B cell (primary cell): ENCODE measurements at regions not wholly inside any gene's neighbourhood (a gene's known extent, or its start where the extent isn't known, plus 50 kb on each side); places are given as distances from the start of the nearest gene placed in this dataset.

Experiments
- ATAC-seq: fragments of 200-7000 bp; cut with Tn5 transposase; one replicate; pipeline ENCODE4 v1.10.0; 2021; ENCODE audit warnings: low read depth, mild to moderate bottlenecking, moderate number of reproducible peaks, moderate library complexity
- CTCF ChIA-PET: fragments of 350-600 bp; sonication (Branson Sonifier 250); formaldehyde crosslinking; loops from one replicate; lab custom pipeline; 2021; ENCODE audit warnings: antibody characterized with exemption, inconsistent platforms; lab: Charles Lee
- POLR2A ChIA-PET: fragments of 350-600 bp; sonication (Branson Sonifier 250); formaldehyde crosslinking; loops from one replicate; lab custom pipeline; 2021; ENCODE audit warnings: antibody characterized with exemption; lab: Charles Lee
- DNase-seq: peaks from one replicate; pipeline ENCODE4 v3.0.0; 2013
- H2AFZ ChIP-seq: 2 replicates; pipeline ENCODE4 v1.6.1; 2012; ENCODE audit warnings: mild to moderate bottlenecking, low read depth, low read length; ENCODE audit not compliant: insufficient read depth, poor library complexity, severe bottlenecking
- H3K27ac ChIP-seq, 2 donors: 1 replicate in 1 of 2; 2 replicates in 1 of 2; pipeline ENCODE4 v1.5.1; 2012 to 2013; ENCODE audit warnings: low read length in 2 of 2, mild to moderate bottlenecking in 2 of 2, moderate library complexity in 1 of 2
- H3K27me3 ChIP-seq, 4 experiments: fragments of 200-600 bp in 1 of 4; sonication (generic) in 1 of 4; replicated peaks in 1 of 4; 1 replicate in 2 of 4; 2 replicates in 2 of 4; pipeline versions ENCODE4 v1.6.1 to v1.7.0; 2013 to 2016; ENCODE audit warnings: low read length in 3 of 4, mild to moderate bottlenecking in 2 of 4, mixed read lengths in 1 of 4, moderate library complexity in 1 of 4; ENCODE audit not compliant: insufficient read depth in 4 of 4, control insufficient read depth in 3 of 4; ENCODE audit errors: control extremely low read depth in 1 of 4
- H3K36me3 ChIP-seq, 2 experiments: replicated peaks in 1 of 2; 1 replicate in 1 of 2; 2 replicates in 1 of 2; pipeline versions ENCODE4 v1.6.1 to v1.7.1; 2013; ENCODE audit warnings: low read length in 1 of 2; ENCODE audit not compliant: insufficient read depth in 2 of 2, control insufficient read depth in 1 of 2; ENCODE audit errors: control extremely low read depth in 1 of 2, extremely low read depth in 1 of 2
- H3K4me1 ChIP-seq, 2 donors: fragments of 200-600 bp in 1 of 2; sonication (generic) in 1 of 2; 1 replicate in 1 of 2; 2 replicates in 1 of 2; pipeline versions ENCODE4 v1.5.1 to v1.6.1; 2013 to 2017; ENCODE audit warnings: low read length in 2 of 2; ENCODE audit not compliant: control insufficient read depth in 2 of 2, insufficient read depth in 2 of 2
- H3K4me2 ChIP-seq: replicated peaks from 2 replicates; pipeline ENCODE3; 2012; ENCODE audit warnings: mild to moderate bottlenecking, low read depth, low read length; ENCODE audit not compliant: poor library complexity, severe bottlenecking
- H3K4me3 ChIP-seq, 5 experiments: fragments of 200-600 bp in 1 of 5; sonication (generic) in 1 of 5; 1 replicate in 3 of 5; 2 replicates in 2 of 5; pipeline versions ENCODE4 v1.5.1 to v1.7.0; 2011 to 2016; ENCODE audit warnings: low read length in 4 of 5, mild to moderate bottlenecking in 4 of 5, low read depth in 2 of 5, control low read depth in 1 of 5, moderate library complexity in 1 of 5; ENCODE audit not compliant: insufficient read depth in 1 of 5; ENCODE audit errors: control extremely low read depth in 1 of 5, extremely low read depth in 1 of 5
- H3K79me2 ChIP-seq: fragments of 200-600 bp; sonication (generic); one replicate; pipeline ENCODE4 v1.6.0; 2016; ENCODE audit warnings: low read length; ENCODE audit not compliant: control insufficient read depth, insufficient read depth
- H3K9ac ChIP-seq: fragments of 200-600 bp; sonication (generic); 2 replicates; pipeline ENCODE4 v1.6.1; 2017; ENCODE audit warnings: mild to moderate bottlenecking, low read length, moderate library complexity
- H3K9me3 ChIP-seq, 3 donors: one replicate each; pipeline versions ENCODE4 v1.6.1 to v1.7.1; 2013; ENCODE audit warnings: low read length in 2 of 3; ENCODE audit not compliant: control insufficient read depth in 2 of 3, insufficient read depth in 1 of 3; ENCODE audit errors: control extremely low read depth in 1 of 3
- H4K20me1 ChIP-seq: 2 replicates; pipeline ENCODE4 v1.6.0; 2012; ENCODE audit warnings: mild to moderate bottlenecking, low read length; ENCODE audit not compliant: insufficient read depth, control insufficient read depth, poor library complexity, severe bottlenecking
- H3K27ac Mint-ChIP-seq: one replicate; pipeline ENCODE4 v1.8.0; 2021; ENCODE audit warnings: mixed read lengths
- H3K27me3 Mint-ChIP-seq: one replicate; pipeline ENCODE4 v1.8.0; 2021; ENCODE audit warnings: mixed read lengths
- H3K4me1 Mint-ChIP-seq: one replicate; pipeline ENCODE4 v1.8.0; 2021; ENCODE audit warnings: mixed read lengths
- H3K4me3 Mint-ChIP-seq: one replicate; pipeline ENCODE4 v1.8.0; 2021; ENCODE audit warnings: mixed read lengths
- H3K9me3 Mint-ChIP-seq: one replicate; pipeline ENCODE4 v1.8.0; 2022; ENCODE audit warnings: mixed read lengths; ENCODE audit not compliant: insufficient read depth
- CTCF ChIP-seq: fragments of 200-600 bp; IDR thresholded peaks from one replicate; pipeline ENCODE4 v1.8.0; 2022; ENCODE audit warnings: antibody characterized with exemption, mild to moderate bottlenecking
- EZH2 ChIP-seq: IDR thresholded peaks from 2 replicates; pipeline ENCODE4 v1.6.1; 2012; ENCODE audit warnings: borderline replicate concordance, low read depth, mild to moderate bottlenecking, moderate library complexity, low read length; ENCODE audit not compliant: insufficient read depth, poor library complexity, severe bottlenecking
- WGBS: methylation state at CpG from one replicate; pipeline ENCODE4 v1.1.5; 2013; ENCODE audit warnings: missing lambda C conversion rate; ENCODE audit not compliant: insufficient coverage; 5-methylcytosine and 5-hydroxymethylcytosine counted together
- intact Hi-C: fragments of 100-400 bp; cut with micrococcal nuclease; formaldehyde crosslinking; loops from one replicate; pipeline ENCODE4 v1.10.0; 2022

- H3K4me2 ChIP-seq: peak overlapping the region; percentile 46
- Mint-ChIP-seq H3K4me3 (peak overlapping the region; percentile 64), H3K9me3 (no peaks in the 10 kb centered on the region), H3K27me3 (no peaks in the 10 kb centered on the region), H3K4me1 (peaks cover 87% of the 10 kb centered on the region), H3K27ac (peak overlapping the region; percentile 92)
- peak; percentile 8 for ATAC-seq
- ChIA-PET POLR2A (interaction anchor here (0.8 to 5.1 kb wide), 19 partner anchors 9 to 138 kb away, joined by 3 to 63 read pairs (median 9); no protein-coding TSS in a partner anchor), CTCF (interaction anchor here (0.7 to 7.4 kb wide), 21 partner anchors 10 to 341 kb away, joined by 3 to 137 read pairs (median 8); no protein-coding TSS in a partner anchor)
- H3K36me3 ChIP-seq: no peaks in the 10 kb centered on the region
- no peaks in the 10 kb centered on the region for H4K20me1 ChIP-seq
- intact Hi-C loops: loop anchor here (1.0 to 5.0 kb wide), 8 partner anchors 16 to 338 kb away; partner anchors contain the start of gene CXCR4
- no peak overlapping the region for H3K9ac ChIP-seq
- H3K4me3 ChIP-seq: no peak overlapping the region
- TF ChIP-seq CTCF (no peak), EZH2 (no peak)
- no peaks in the 10 kb centered on the region for H3K79me2 ChIP-seq
- no CpG with 5 or more reads among the region's 3 CpGs for WGBS
- H3K27ac ChIP-seq: peak overlapping the region; percentile 43 to 74
- no peaks in the 10 kb centered on the region for H3K27me3 ChIP-seq
- H3K9me3 ChIP-seq: no peaks in the 10 kb centered on the region
- DNase-seq: no peak
- peaks cover 55% of the 10 kb centered on the region in 2 donors for H3K4me1 ChIP-seq
- no peak overlapping the region for H2AFZ ChIP-seq
Observed at GRCh38 chr2:136255127-136255526, 137.2 kb upstream of the CXCR4 start.

- peak overlapping the region; percentile 46 for H3K4me2 ChIP-seq
- no peaks in the 10 kb centered on the region for H3K27me3 Mint-ChIP-seq
- no peaks in the 10 kb centered on the region for H3K36me3 ChIP-seq
- peaks cover 55% of the 10 kb centered on the region in 2 donors for H3K4me1 ChIP-seq
- H3K4me1 Mint-ChIP-seq: peaks cover 83% of the 10 kb centered on the region
- H3K4me3 Mint-ChIP-seq: peak overlapping the region; percentile 65
- no peaks in the 10 kb centered on the region for H3K9me3 Mint-ChIP-seq
- no peaks in the 10 kb centered on the region for H4K20me1 ChIP-seq
- H3K27me3 ChIP-seq: no peaks in the 10 kb centered on the region
- H3K9me3 ChIP-seq: no peaks in the 10 kb centered on the region
- peak overlapping the region in 1 of 5 experiments; percentile 7 for H3K4me3 ChIP-seq
- no peak overlapping the region for H3K9ac ChIP-seq
- 33% methylated on average over 1 of the region's 3 CpGs for WGBS
- ChIA-PET CTCF (interaction anchor here (0.7 to 7.4 kb wide), 17 partner anchors 9 to 136 kb away, joined by 3 to 137 read pairs (median 6); no protein-coding TSS in a partner anchor), POLR2A (interaction anchor here (0.6 to 5.1 kb wide), 16 partner anchors 9 to 138 kb away, joined by 3 to 63 read pairs (median 11); no protein-coding TSS in a partner anchor)
- no peak overlapping the region for H2AFZ ChIP-seq
- no peaks in the 10 kb centered on the region for H3K79me2 ChIP-seq
- no peak for TF ChIP-seq CTCF
- no peak for TF ChIP-seq EZH2
- ATAC-seq (peak; percentile 52), DNase-seq (peak; percentile 81)
- H3K27ac Mint-ChIP-seq: peak overlapping the region; percentile 92
- intact Hi-C loops: loop anchor here (1.0 to 5.0 kb wide), 8 partner anchors 15 to 337 kb away; partner anchors contain the start of gene CXCR4
- H3K27ac ChIP-seq: peak overlapping the region; percentile 43 to 74
Observed at GRCh38 chr2:136254681-136255080, 136.7 kb upstream of the CXCR4 start.
